Right lobe of liver (tissue), 6 donors: ENCODE measurements at regions not wholly inside any gene's neighbourhood (a gene's known extent, or its start where the extent isn't known, plus 50 kb on each side); places are given as distances from the start of the nearest gene placed in this dataset.

Experiments used
- ATAC-seq, 4 donors: fragments of 200-7000 bp; cut with Tn5 transposase; one replicate each; pipeline ENCODE4 v1.9.1; 2020; ENCODE audit warnings: mild to moderate bottlenecking in 4 of 4, moderate library complexity in 4 of 4
- DNase-seq, 3 donors: peaks; one replicate each; pipeline ENCODE4 v3.0.0-alpha.2; 2020
- H3K27ac ChIP-seq, 3 donors: fragments of 200-600 bp; one replicate each; pipeline ENCODE4 v1.8.0; 2022
- H3K27me3 ChIP-seq, 2 donors: fragments of 200-600 bp; one replicate each; pipeline ENCODE4 v1.8.0; 2022
- H3K36me3 ChIP-seq, 4 donors: fragments of 200-600 bp; sonication (generic) in 1 of 4; one replicate each; pipeline versions ENCODE4 v1.5.1 to v1.8.0; 2017 to 2022; ENCODE audit warnings: control low read depth in 1 of 4
- H3K4me1 ChIP-seq, 4 donors: fragments of 200-600 bp; sonication (generic) in 1 of 4; one replicate each; pipeline versions ENCODE4 v1.5.1 to v1.8.0; 2017 to 2022; ENCODE audit warnings: control low read depth in 1 of 4
- H3K4me3 ChIP-seq, 3 donors: fragments of 200-600 bp; one replicate each; pipeline ENCODE4 v1.8.0; 2022
- H3K9me3 ChIP-seq, 4 donors: fragments of 200-600 bp; sonication (generic) in 1 of 4; one replicate each; pipeline versions ENCODE4 v1.5.1 to v1.8.0; 2017 to 2022; ENCODE audit warnings: control low read depth in 1 of 4
- CTCF ChIP-seq, 4 donors: fragments of 200-600 bp in 3 of 4; fragments of 450-650 bp in 1 of 4; IDR thresholded peaks; one replicate each; pipeline versions ENCODE4 v1.5.1 to v1.8.0; 2016 to 2022; ENCODE audit warnings: antibody characterized with exemption in 4 of 4, mild to moderate bottlenecking in 2 of 4
- POLR2A ChIP-seq: fragments of 450-650 bp; IDR thresholded peaks from one replicate; pipeline ENCODE4 v1.6.1; 2017; ENCODE audit warnings: antibody characterized with exemption, mild to moderate bottlenecking
- WGBS: methylation state at CpG from one replicate; pipeline ENCODE4 v1.1.6; 2018; ENCODE audit warnings: low coverage, low lambda C conversion rate; ENCODE audit not compliant: insufficient coverage; ENCODE audit errors: missing lambda C conversion rate; 5-methylcytosine and 5-hydroxymethylcytosine counted together
- intact Hi-C, 2 donors: fragments of 100-400 bp; cut with DNase I; formaldehyde crosslinking; loops; one replicate each; pipeline versions ENCODE4 v1.11.2 to v1.14.1; 2022
- donor health status: DM: no; HTN: yes; CAD: no.
- donor health status: DM: no; HTN: no; CAD: no.
- donor health status: DM: no; HTN: no; CAD: no.
- donor health status: DM: no; HTN: yes; CAD: no.
- donor health status: DM: no; HTN: yes; CAD: no.

- Histone ChIP-seq H3K36me3 (no peaks in the 10 kb centered on the region), H3K27ac (no peak overlapping the region), H3K27me3 (no peaks in the 10 kb centered on the region), H3K9me3 (no peaks in the 10 kb centered on the region), H3K4me1 (no peaks in the 10 kb centered on the region), H3K4me3 (no peak overlapping the region)
- TF ChIP-seq POLR2A (no peak), CTCF (IDR thresholded peaks at IDR 0.05) (no peak)
- intact Hi-C loops, result no loop called here
- WGBS, result 47% methylated on average over 3 of the region's 3 CpGs
- ATAC-seq, result no peak
- no peak for DNase-seq
These were observed 89.4 kb downstream of the LINC00237 start for GRCh38 chr20:21016751-21017150.

GRCh38 chr20:21014528-21014927 lies 91.6 kb downstream of the LINC00237 start:
- TF ChIP-seq CTCF (IDR thresholded peaks at IDR 0.05) (no peak), POLR2A (no peak)
- H3K4me1 ChIP-seq, result no peaks in the 10 kb centered on the region
- intact Hi-C loops, result no loop called here
- H3K9me3 ChIP-seq, result no peaks in the 10 kb centered on the region
- no peak overlapping the region for H3K27ac ChIP-seq
- 20% methylated on average over 1 of the region's 1 CpG for WGBS
- no peaks in the 10 kb centered on the region for H3K27me3 ChIP-seq
- DNase-seq, result no peak
- ATAC-seq, result no peak
- H3K4me3 ChIP-seq, result no peak overlapping the region
- H3K36me3 ChIP-seq, result no peaks in the 10 kb centered on the region

- 56% methylated on average over 6 of the region's 7 CpGs for WGBS
- Histone ChIP-seq H3K27ac (no peak overlapping the region), H3K27me3 (no peaks in the 10 kb centered on the region), H3K36me3 (no peaks in the 10 kb centered on the region), H3K4me1 (no peaks in the 10 kb centered on the region), H3K4me3 (no peak overlapping the region), H3K9me3 (no peaks in the 10 kb centered on the region)
- no peak for DNase-seq
- intact Hi-C loops, result no loop called here
- TF ChIP-seq CTCF (IDR thresholded peaks at IDR 0.05), result no peak
- no peak for TF ChIP-seq POLR2A
- no peak for ATAC-seq
These were observed 97.2 kb downstream of the LINC00237 start for GRCh38 chr20:21008951-21009350.

- intact Hi-C loops, result no loop called here
- ATAC-seq, result no peak
These were observed 99.5 kb downstream of the LINC00237 start for GRCh38 chr20:21006611-21007010.

More at GRCh38 chr20:21006611-21007010, 99.5 kb downstream of the LINC00237 start:
- Histone ChIP-seq H3K4me3 (no peak overlapping the region), H3K36me3 (no peaks in the 10 kb centered on the region), H3K4me1 (no peaks in the 10 kb centered on the region), H3K9me3 (no peaks in the 10 kb centered on the region), H3K27me3 (no peaks in the 10 kb centered on the region), H3K27ac (no peak overlapping the region)
- TF ChIP-seq POLR2A (no peak), CTCF (IDR thresholded peaks at IDR 0.05) (no peak)
- no peak for DNase-seq
